IMR-90 (cell line): ENCODE measurements at regions not wholly inside any gene's neighbourhood (a gene's known extent, or its start where the extent isn't known, plus 50 kb on each side); places are given as distances from the start of the nearest gene placed in this dataset.

Experiments used
- ATAC-seq: fragments of 200-7000 bp; cut with Tn5 transposase; 2 replicates; pipeline ENCODE4 v1.9.1; 2020; ENCODE audit warnings: low read depth, mild to moderate bottlenecking, moderate library complexity
- BruUV-seq: library from RNA; stranded (reverse); fragments of 400-500 nt; replicated peaks from 2 replicates; lab custom pipeline; 2021; lab: Mats Ljungman, UMichigan
- CTCF ChIA-PET: fragments of 300-600 bp; formaldehyde crosslinking; extraction: SDS; loops from one replicate; lab custom pipeline; 2021; ENCODE audit warnings: antibody characterized with exemption; lab: Yijun Ruan, JAX
- POLR2A ChIA-PET: fragments of 300-600 bp; sonication (Branson Sonifier 250); formaldehyde crosslinking; loops from one replicate; lab custom pipeline; 2022; ENCODE audit warnings: antibody characterized with exemption; ENCODE audit not compliant: unreplicated experiment; lab: Charles Lee
- DNase-seq: peaks from one replicate; pipeline ENCODE4 v3.0.0; 2013
- H2AFZ ChIP-seq: replicated peaks from 2 replicates; pipeline ENCODE3; 2013; ENCODE audit warnings: low read length, mild to moderate bottlenecking; ENCODE audit not compliant: poor library complexity
- H2AK5ac ChIP-seq: 2 replicates; pipeline ENCODE4 v1.6.1; 2013; ENCODE audit warnings: low read depth, low read length, inconsistent platforms
- H2AK9ac ChIP-seq: replicated peaks from 2 replicates; pipeline ENCODE3; 2013; ENCODE audit warnings: mild to moderate bottlenecking, low read depth, low read length, moderate library complexity; ENCODE audit not compliant: poor library complexity
- H2BK120ac ChIP-seq: 2 replicates; pipeline ENCODE4 v1.6.1; 2013; ENCODE audit warnings: low read depth, low read length, inconsistent platforms
- H2BK15ac ChIP-seq: 3 replicates; pipeline ENCODE4 v1.6.1; 2013; ENCODE audit warnings: low read depth, low read length, inconsistent platforms
- H2BK20ac ChIP-seq: 2 replicates; pipeline ENCODE4 v1.6.1; 2013; ENCODE audit warnings: low read depth, mild to moderate bottlenecking, inconsistent platforms, low read length, moderate library complexity
- H2BK5ac ChIP-seq: 2 replicates; pipeline ENCODE4 v1.6.1; 2013; ENCODE audit warnings: mild to moderate bottlenecking, low read depth, low read length, inconsistent platforms; ENCODE audit not compliant: poor library complexity, severe bottlenecking
- H3K14ac ChIP-seq: replicated peaks from 2 replicates; pipeline ENCODE4 v1.6.1; 2013; ENCODE audit warnings: low read depth, low read length, inconsistent platforms
- H3K18ac ChIP-seq: 2 replicates; pipeline ENCODE4 v1.6.1; 2013; ENCODE audit warnings: low read depth, low read length, control low read depth
- H3K23ac ChIP-seq: 2 replicates; pipeline ENCODE4 v1.6.1; 2013; ENCODE audit warnings: low read depth, low read length, inconsistent platforms
- H3K27ac ChIP-seq: 2 replicates; pipeline ENCODE4 v1.5.1; 2013; ENCODE audit warnings: mild to moderate bottlenecking, control low read depth, low read length; ENCODE audit not compliant: insufficient read depth
- H3K27me3 ChIP-seq: 2 replicates; pipeline ENCODE4 v1.6.1; 2013; ENCODE audit warnings: low read length; ENCODE audit not compliant: control insufficient read depth, insufficient read depth
- H3K36me3 ChIP-seq: 2 replicates; pipeline ENCODE4 v1.6.1; 2013; ENCODE audit warnings: low read length, mixed read lengths; ENCODE audit not compliant: control insufficient read depth, insufficient read depth
- H3K4ac ChIP-seq: 2 replicates; pipeline ENCODE4 v1.6.1; 2013; ENCODE audit warnings: low read depth, low read length, inconsistent platforms
- H3K4me1 ChIP-seq: 2 replicates; pipeline ENCODE4 v1.6.1; 2013; ENCODE audit warnings: low read length, mixed read lengths; ENCODE audit not compliant: control insufficient read depth, insufficient read depth
- H3K4me2 ChIP-seq: 2 replicates; pipeline ENCODE4 v1.6.1; 2013; ENCODE audit warnings: low read depth, mild to moderate bottlenecking, control low read depth, low read length, moderate library complexity
- H3K4me3 ChIP-seq: 2 replicates; pipeline ENCODE4 v1.5.1; 2013; ENCODE audit warnings: low read depth, mild to moderate bottlenecking, control low read depth, low read length, moderate library complexity; ENCODE audit not compliant: insufficient read depth
- H3K56ac ChIP-seq: 2 replicates; pipeline ENCODE4 v1.6.1; 2013; ENCODE audit warnings: low read length, inconsistent platforms; ENCODE audit not compliant: insufficient read depth; ENCODE audit errors: extremely low read depth
- H3K79me1 ChIP-seq, 2 experiments: 2 replicates each; pipeline ENCODE4 v1.6.1; 2013; ENCODE audit warnings: low read length in 2 of 2, inconsistent platforms in 1 of 2, low read depth in 1 of 2
- H3K9ac ChIP-seq: 2 replicates; pipeline ENCODE4 v1.6.1; 2013; ENCODE audit warnings: low read depth, low read length, control low read depth
- H3K9me1 ChIP-seq: 2 replicates; pipeline ENCODE4 v1.6.1; 2013; ENCODE audit warnings: low read length, inconsistent platforms; ENCODE audit not compliant: insufficient read depth
- H3K9me3 ChIP-seq: 2 replicates; pipeline ENCODE4 v1.6.1; 2013; ENCODE audit warnings: low read length; ENCODE audit not compliant: control insufficient read depth, insufficient read depth
- H4K20me1 ChIP-seq: 2 replicates; pipeline ENCODE4 v1.6.1; 2013; ENCODE audit warnings: low read length, inconsistent platforms; ENCODE audit not compliant: insufficient read depth
- H4K5ac ChIP-seq: 2 replicates; pipeline ENCODE4 v1.6.1; 2013; ENCODE audit warnings: mild to moderate bottlenecking, low read depth, low read length, control low read depth
- H4K8ac ChIP-seq, 2 experiments: 2 replicates each; pipeline ENCODE4 v1.6.1; 2013; ENCODE audit warnings: low read depth in 2 of 2, low read length in 2 of 2, control low read depth in 1 of 2, inconsistent platforms in 1 of 2
- H4K91ac ChIP-seq: 2 replicates; pipeline ENCODE4 v1.6.1; 2013; ENCODE audit warnings: low read depth, low read length, inconsistent platforms; ENCODE audit not compliant: insufficient read depth
- BHLHE40 ChIP-seq: fragments of 150-350 bp; IDR thresholded peaks from 2 replicates; pipeline ENCODE4 v1.6.1; 2016; ENCODE audit warnings: mild to moderate bottlenecking, low read depth, low read length
- CEBPB ChIP-seq: IDR thresholded peaks from 2 replicates; pipeline ENCODE4 v1.6.1; 2012; ENCODE audit warnings: low read depth, low read length, improper control_type of control experiment
- CHD1 ChIP-seq: IDR thresholded peaks from 2 replicates; pipeline ENCODE4 v1.6.1; 2012; ENCODE audit warnings: low read depth, low read length, improper control_type of control experiment
- CTCF ChIP-seq: conservative IDR thresholded peaks from 2 replicates; pipeline ENCODE4 v1.5.1; 2012; ENCODE audit warnings: mild to moderate bottlenecking, low read depth, low read length, improper control_type of control experiment
- ELK1 ChIP-seq: fragments of 150-350 bp; IDR thresholded peaks from 2 replicates; pipeline ENCODE4 v1.6.1; 2016; ENCODE audit warnings: low read depth, mild to moderate bottlenecking, low read length, moderate library complexity, borderline replicate concordance
- FOS ChIP-seq: fragments of 150-350 bp; IDR thresholded peaks from 2 replicates; pipeline ENCODE4 v1.6.1; 2016; ENCODE audit warnings: low read depth, low read length
- MAFK ChIP-seq: IDR thresholded peaks from 2 replicates; pipeline ENCODE4 v1.6.1; 2012; ENCODE audit warnings: low read depth, low read length, improper control_type of control experiment
- MAZ ChIP-seq: IDR thresholded peaks from 2 replicates; pipeline ENCODE4 v1.6.1; 2012; ENCODE audit warnings: low read depth, mild to moderate bottlenecking, low read length, improper control_type of control experiment, moderate library complexity, borderline replicate concordance
- MXI1 ChIP-seq: IDR thresholded peaks from 2 replicates; pipeline ENCODE4 v1.6.1; 2012; ENCODE audit warnings: low read depth, mild to moderate bottlenecking, low read length, moderate library complexity, borderline replicate concordance
- NFE2L2 ChIP-seq: fragments of 150-350 bp; IDR thresholded peaks from 2 replicates; pipeline ENCODE4 v1.6.1; 2016; ENCODE audit warnings: low read depth, mild to moderate bottlenecking, low read length
- POLR2A ChIP-seq: IDR thresholded peaks from 2 replicates; pipeline ENCODE4 v1.6.1; 2012; ENCODE audit warnings: mild to moderate bottlenecking, low read depth, low read length
- RAD21 ChIP-seq: IDR thresholded peaks from 2 replicates; pipeline ENCODE4 v1.6.1; 2012; ENCODE audit warnings: low read length, improper control_type of control experiment
- RCOR1 ChIP-seq: IDR thresholded peaks from 2 replicates; pipeline ENCODE4 v1.6.1; 2012; ENCODE audit warnings: mild to moderate bottlenecking, low read length, improper control_type of control experiment; ENCODE audit not compliant: insufficient replicate concordance
- RFX5 ChIP-seq: IDR thresholded peaks from 2 replicates; pipeline ENCODE4 v1.8.0; 2012; ENCODE audit warnings: low read depth, mild to moderate bottlenecking, low read length, moderate library complexity
- SMC3 ChIP-seq: fragments of 150-350 bp; IDR thresholded peaks from 2 replicates; pipeline ENCODE4 v1.6.1; 2016; ENCODE audit warnings: low read depth, mild to moderate bottlenecking, antibody characterized with exemption, low read length, moderate library complexity
- USF2 ChIP-seq: fragments of 150-350 bp; IDR thresholded peaks from 2 replicates; pipeline ENCODE4 v1.6.1; 2017; ENCODE audit warnings: mild to moderate bottlenecking, antibody characterized with exemption, low read length, low read depth
- WGBS, 2 experiments: methylation state at CpG; one replicate each; pipeline versions ENCODE4 v1.1.5 to v1.1.7; 2013; ENCODE audit warnings: missing lambda C conversion rate in 2 of 2; ENCODE audit not compliant: insufficient read length in 1 of 2; ENCODE audit errors: extremely low coverage in 2 of 2; 5-methylcytosine and 5-hydroxymethylcytosine counted together
- dilution Hi-C: fragments of 300-500 bp; cut with HindIII; formaldehyde crosslinking; loops from one replicate; pipeline ENCODE4 v1.14.3; 2018; ENCODE audit warnings: low sequenced_read_pairs; ENCODE audit not compliant: unreplicated experiment
- in situ Hi-C: fragments of 300-500 bp; cut with MboI; formaldehyde crosslinking; loops from 3 replicates; pipeline ENCODE4 v1.14.3; 2019; ENCODE audit warnings: low sequenced_read_pairs, inconsistent platforms, mixed read lengths
- intact Hi-C: fragments of 100-400 bp; cut with micrococcal nuclease; formaldehyde crosslinking; loops from 2 replicates; pipeline ENCODE4 v1.10.0; 2022

- dilution Hi-C loops: no loop called here
- Histone ChIP-seq H3K36me3 (no peaks in the 10 kb centered on the region), H3K14ac (no peak overlapping the region), H3K79me1 (no peaks in the 10 kb centered on the region), H2BK20ac (no peak overlapping the region), H3K9me1 (no peaks in the 10 kb centered on the region), H4K5ac (no peak overlapping the region), H4K8ac (no peak overlapping the region), H4K91ac (no peak overlapping the region), H2BK120ac (no peak overlapping the region), H3K9me3 (no peaks in the 10 kb centered on the region), H3K27me3 (no peaks in the 10 kb centered on the region), H3K27ac (no peak overlapping the region), H3K4me2 (no peak overlapping the region), H2AK5ac (no peak overlapping the region), H2BK5ac (no peak overlapping the region), H3K18ac (no peak overlapping the region), H2BK15ac (no peak overlapping the region), H3K9ac (no peak overlapping the region), H2AK9ac (no peak overlapping the region), H4K20me1 (no peaks in the 10 kb centered on the region), H3K4me1 (peaks cover 2% of the 10 kb centered on the region; the same call in 1 of the 2 replicates), H2AFZ (no peak overlapping the region), H3K23ac (no peak overlapping the region), H3K4ac (no peak overlapping the region), H3K56ac (no peak overlapping the region), H3K4me3 (no peak overlapping the region)
- ATAC-seq (no peak), DNase-seq (no peak)
- in situ Hi-C loops: no loop called here
- no CpG with 5 or more reads among the region's 4 CpGs for WGBS, 2 experiments
- ChIA-PET CTCF (no interaction called here), POLR2A (no interaction called here)
- TF ChIP-seq RAD21 (no peak), MAFK (no peak), ELK1 (no peak), RFX5 (no peak), RCOR1 (no peak), MAZ (no peak), MXI1 (no peak), FOS (no peak), CEBPB (no peak), POLR2A (no peak), NFE2L2 (no peak), USF2 (no peak), SMC3 (no peak), CTCF (no peak), CHD1 (no peak), BHLHE40 (no peak)
- no TSS peak for BruUV-seq
- intact Hi-C loops: no loop called here
Measured at GRCh38 chr5:92328584-92329259, 945.6 kb upstream of the ARRDC3 start.
